GM19438 (cell line): ENCODE measurements at regions not wholly inside any gene's neighbourhood (a gene's known extent, or its start where the extent isn't known, plus 50 kb on each side); places are given as distances from the start of the nearest gene placed in this dataset.
"Not testable (repeated sequence)": the region's sequence is repeated elsewhere in the genome, so short reads cannot be mapped to it uniquely, and the experiment has no call there.

ENCODE experiments used
- ATAC-seq: cut with Tn5 transposase; IDR thresholded peaks from one replicate; pipeline ENCODE4 v1.9.1; 2021; ENCODE audit warnings: low read depth; ENCODE audit not compliant: unreplicated experiment

DNA sequence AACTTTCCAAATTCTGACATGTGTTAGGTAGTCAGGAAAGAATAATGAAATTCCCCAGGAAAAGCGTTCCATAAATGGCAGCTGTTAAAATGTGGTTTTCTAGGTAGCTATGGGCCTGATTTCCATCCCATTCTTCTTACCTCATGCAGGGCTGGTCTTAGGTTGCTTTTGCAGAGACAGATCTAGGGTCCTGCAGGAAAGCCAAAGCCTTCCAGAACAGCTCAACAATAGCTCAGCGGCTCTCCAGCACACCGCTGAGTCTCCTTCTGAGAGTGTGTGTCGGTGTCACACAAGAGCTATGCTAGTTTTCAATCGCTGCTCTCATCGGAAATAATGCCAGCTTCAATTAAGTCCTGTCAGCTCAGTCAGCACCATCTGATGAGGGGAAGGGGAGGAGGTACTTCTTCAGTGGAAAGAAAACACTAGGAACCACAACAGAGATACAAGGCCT lies 106.7 kb downstream of the TMEM30B start:
- no peak for ATAC-seq

DNA sequence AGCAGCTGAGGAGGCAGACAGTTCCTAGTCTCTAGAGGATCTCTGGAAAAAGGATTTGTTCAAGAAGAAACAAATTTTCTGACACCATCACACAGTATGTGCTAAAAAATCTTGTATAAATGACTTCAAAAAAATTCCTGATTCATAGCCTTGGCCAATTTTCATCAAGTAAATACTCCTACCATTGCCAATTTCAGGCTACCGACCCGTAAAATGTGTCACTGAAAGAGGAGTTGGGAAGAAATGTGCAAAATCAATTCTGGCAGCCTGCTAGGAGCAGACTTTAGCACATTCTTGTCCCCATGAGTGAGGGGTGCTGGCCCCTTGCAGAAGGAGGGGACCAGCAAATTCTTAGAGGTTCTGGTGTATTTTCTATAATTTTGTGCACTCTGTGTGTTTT lies 109.4 kb downstream of the TMEM30B start:
- ATAC-seq, result no peak

DNA sequence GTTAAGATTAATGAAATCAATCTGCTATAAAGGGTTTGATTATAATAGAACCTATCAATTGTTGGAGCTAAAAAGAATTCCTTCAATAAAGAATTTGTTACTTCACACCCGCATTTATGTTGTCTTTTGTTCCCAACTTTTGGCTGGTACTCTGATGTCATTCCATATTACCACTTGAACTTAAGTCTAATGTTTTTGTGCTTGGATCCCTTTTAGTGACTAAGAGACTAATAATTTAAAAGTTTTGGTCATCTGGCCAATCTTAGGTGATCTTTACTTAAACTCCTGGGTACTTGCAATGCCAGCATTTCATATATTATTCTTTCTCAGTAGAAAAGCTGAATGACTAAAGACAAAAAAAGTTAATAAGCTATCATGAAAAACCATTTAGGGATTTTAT lies 113.0 kb downstream of the TMEM30B start:
- no peak for ATAC-seq

DNA sequence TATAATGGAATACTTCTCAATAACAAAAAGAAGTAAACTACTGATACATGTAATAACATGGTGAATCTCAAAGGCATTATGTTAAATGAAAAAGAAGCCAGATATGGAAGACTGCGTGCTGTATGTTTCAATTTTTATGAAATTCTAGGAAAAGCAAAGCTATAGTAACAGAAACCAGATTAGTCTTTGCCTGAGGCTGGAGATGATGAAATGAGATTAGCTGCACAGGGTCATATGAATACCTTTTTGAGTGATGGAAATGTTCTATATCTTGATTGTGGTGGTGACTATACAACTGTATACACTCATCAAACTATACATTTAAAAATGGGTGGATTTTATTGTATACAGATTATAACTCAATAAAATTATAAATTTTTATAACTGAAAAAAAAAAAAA lies 113.5 kb downstream of the TMEM30B start:
- ATAC-seq, result no peak

DNA sequence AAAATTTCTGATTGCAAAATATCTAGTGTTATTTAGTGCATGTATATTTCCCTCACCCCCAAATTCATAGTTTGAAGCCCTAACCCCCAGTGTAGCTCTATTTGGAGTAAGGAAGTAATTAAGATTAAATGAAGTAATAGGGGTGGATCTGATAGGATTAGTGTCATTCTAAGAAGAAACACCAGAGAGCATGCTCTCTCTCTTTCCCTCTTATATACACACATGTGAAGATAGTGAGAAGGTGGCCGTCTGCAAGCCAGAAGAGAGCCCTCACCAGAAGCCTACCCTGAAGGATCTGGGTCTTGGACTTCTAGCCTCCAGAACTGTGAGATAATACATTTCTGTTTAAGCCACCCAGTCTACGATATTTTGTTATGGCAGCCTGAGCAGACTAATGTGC lies 120.3 kb downstream of the TMEM30B start:
- no peak for ATAC-seq

DNA sequence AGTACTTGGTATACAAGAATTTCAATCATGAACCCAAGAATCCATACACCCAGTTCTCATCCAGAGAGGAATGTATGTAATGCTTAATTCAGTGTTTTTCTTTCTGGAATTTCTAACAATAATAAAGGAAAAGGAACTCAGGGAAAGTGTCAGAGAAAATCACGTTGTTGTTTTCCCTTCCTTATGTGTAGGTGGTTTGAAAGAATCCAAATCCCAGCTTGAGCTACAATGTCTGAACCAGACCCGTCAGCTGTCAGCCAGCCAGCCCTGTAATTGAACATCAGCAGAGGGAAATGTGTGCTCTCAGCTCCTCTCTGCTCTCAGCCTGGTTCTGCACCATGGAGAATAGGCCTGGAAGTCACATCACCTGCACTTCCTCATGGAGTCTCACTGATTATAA lies 126.5 kb downstream of the TMEM30B start:
- ATAC-seq, result no peak

DNA sequence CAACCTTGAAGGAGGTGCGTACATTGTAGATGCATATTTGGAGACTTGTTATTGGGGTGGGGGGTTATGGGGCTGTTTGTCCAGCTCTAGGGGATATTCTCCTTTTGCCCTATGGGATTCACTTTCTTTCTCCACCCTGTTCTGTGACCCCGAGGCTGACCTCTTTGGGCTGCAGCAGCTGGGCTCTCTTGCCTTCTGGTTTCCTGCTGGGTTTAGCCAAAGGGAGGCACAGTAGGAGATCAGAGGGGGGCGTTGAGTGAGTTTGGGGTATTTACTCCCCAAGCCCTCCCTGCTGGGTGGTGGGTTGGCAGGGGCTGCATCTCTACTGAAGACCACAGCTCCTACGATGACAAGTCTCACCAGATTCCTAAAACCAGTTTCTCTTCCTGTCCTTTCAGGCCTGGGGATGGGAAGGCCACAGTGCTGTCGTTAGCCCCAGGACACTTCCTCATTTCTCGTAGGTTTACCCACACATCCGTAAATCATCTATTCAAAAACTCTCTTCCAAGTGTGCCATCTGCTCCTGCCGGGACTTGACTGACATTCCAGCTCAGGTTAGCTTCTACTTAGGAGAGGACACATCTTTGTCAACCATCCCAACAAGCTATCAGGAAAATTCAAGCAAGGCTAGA lies 127.1 kb downstream of the TMEM30B start:
- no peak for ATAC-seq

DNA sequence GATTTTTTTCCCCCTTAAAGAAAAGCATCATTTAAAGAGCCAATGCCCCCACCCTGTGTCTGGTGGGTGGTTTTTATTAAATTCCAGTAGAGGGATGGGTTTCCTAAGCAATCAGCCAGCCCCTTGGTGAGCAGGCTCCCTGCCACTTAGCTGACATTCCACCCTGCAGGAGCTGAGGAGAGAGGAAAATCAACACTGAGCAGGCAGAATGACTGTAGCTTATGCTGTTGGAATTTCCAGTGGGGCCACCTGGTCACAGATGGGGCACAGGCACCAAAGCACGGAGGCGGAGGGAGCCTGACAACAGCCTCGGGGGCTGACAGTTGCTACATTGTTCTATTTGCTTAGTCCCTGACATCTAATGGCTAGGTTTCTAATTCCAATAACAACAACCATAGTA lies 127.7 kb downstream of the TMEM30B start:
- no peak for ATAC-seq

DNA sequence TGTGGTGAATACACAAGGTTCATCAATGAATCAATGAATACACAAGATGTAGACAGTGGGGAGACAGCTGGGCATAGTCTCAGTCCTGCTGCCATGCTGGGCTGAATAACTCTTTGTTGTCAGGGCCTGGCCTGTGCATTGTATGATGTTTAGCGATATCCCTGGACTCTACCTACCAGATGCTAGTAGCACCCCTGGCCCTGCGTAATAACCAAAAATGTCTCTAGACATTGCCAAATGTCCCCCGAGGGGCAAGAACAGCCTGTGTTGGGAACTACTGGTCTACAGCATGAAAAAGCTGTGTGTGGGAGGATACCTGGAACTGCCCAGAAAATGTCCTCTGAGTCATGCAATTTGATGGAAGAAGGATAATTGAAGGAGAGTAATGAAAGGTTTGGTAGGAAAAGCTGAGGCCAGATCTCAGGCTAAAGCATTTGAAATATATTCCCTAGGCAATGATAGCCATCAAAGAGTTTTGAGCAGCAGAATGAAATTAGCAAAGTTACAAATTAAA lies 128.2 kb downstream of the TMEM30B start:
- no peak for ATAC-seq

DNA sequence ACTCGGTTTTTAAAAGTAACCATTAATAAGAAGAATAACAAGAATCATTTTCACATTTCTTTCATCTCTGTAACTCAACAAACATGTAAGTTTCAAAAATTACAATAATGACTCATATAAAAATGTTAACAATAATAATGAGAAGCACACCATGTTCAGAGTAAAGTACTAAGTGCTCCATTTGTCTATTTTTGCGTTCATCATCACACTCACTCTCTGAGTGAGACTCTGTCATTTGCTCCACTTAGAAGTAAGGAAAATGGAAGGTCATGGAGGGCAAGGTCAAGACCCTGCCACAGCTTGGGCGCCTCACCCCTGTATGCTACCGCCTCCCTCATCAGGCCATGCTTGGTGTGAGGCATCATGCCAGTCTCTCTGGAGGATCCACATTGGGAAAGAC lies 129.9 kb downstream of the TMEM30B start:
- ATAC-seq, result no peak

DNA sequence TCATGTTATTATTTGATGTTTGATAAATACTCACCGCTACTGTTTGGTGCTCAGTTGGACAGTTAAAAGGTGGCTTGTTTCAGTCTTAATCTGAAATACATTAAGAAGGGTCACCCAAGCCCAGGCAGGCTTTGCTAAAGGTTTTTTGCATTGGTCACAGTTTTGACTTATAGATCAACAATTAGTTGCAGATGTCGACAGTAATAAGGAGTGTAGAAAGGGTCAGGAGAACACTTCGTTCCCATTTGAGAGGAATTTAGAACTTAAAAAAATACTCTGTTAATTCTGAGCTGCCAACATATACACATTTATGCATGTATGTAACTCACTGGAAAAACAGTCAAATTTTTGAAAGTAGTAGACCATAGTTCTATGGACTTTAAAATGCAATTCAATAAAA lies 130.3 kb downstream of the TMEM30B start:
- ATAC-seq, result no peak

DNA sequence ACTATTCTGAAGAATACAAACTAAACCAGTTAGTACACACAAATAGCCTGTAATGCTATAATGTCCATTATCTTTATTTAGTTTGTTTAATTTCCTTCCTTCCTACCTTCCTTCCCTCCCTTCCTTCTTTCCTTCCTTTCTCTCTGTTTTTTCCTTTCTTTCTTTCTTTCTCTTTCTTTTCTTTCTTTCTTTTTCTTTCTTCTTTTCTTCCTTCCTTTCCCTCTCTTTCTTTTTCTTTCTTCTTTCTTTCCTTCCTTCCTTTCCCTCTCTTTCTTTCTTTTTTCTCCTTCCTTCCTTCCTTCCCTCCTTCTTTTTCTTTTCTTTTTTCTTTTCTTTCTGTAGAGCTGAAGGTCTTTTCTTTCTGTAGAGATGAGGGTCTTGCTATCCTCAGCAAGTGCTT lies 131.2 kb downstream of the TMEM30B start:
- ATAC-seq, result no peak

DNA sequence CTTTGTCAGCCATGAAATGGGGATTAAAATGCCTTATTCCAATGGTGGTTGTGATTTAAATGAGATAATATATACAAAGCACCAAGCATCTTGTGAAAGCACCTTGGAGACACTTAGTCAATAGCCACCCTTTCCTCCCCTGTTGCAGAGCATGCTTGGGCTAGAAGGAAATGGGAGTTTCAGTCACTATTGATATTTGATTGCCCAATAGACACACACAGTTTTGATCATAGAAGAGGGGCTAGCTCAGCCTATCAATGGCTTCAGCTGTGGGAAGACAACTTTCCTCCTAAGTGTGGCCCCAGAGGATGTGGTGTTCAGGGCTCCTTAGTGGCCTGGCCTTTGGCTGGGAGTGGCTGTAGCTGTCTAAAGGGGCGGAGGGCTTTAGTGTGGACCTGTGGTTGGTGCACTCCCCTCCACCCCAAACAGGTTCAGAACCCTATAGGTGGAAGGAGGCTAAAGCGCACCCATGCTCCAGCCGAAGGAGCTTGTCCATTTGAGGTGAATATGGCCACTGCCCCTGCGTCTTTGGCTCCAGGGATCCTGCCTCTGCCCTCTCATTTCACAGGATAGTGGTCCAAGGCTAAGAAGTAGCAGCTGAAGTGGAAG lies 132.3 kb downstream of the TMEM30B start:
- ATAC-seq, result no peak

DNA sequence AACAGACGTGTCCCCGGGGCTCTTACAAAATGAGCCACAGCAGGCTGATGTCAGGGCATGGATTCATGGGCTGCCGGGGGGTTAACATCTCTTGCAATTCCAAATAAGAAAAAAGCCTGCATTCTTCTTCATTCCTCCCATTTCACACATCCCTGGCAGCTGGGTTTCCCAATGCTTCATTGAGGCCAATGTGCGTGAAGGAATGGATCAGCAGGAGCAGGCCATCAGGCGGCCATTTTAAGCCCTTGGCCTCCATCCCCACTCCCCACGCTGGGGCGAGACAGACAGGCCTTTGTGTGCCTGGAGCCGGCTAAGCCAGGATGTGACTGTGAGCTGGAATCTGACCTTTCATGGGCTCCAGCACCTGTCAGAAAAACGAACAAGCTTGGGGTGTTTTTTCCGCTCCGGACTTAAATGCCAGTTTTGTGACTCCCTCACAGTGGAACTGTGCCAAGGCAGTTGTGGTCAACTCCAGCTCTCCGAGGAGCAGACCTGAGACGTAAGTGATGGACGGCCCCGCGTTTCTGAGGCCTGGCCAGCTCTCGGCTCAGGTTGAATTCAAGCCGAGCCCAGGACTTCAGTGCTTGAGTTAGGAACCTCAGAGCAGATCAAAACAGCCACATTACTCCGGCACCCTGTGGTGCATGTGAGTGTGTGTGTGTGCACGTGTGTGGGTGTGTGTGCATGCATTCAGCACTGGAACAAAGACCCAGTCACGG lies 133.1 kb downstream of the TMEM30B start:
- ATAC-seq, result no peak

DNA sequence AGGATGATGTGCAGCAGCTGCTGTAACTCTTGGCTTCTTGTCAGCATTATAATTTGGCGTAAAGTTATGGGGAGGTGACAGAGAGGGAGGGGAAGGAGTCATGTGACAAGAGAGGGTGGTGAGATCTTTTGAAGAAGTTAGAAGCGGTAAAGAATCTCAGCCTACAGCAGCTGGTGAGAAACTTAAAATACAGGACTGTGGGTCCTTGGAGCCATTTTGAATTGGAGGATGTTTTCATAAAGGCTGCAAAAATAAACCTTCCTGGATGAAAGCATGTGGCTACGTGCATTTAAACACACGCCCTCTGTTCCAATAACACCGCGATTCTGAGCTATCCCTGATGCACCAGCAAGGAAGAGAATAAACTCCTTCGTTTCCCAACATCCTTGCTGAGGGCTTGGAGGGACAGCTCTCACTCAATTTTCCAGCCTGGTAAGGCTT lies 133.7 kb downstream of the TMEM30B start:
- no peak for ATAC-seq

DNA sequence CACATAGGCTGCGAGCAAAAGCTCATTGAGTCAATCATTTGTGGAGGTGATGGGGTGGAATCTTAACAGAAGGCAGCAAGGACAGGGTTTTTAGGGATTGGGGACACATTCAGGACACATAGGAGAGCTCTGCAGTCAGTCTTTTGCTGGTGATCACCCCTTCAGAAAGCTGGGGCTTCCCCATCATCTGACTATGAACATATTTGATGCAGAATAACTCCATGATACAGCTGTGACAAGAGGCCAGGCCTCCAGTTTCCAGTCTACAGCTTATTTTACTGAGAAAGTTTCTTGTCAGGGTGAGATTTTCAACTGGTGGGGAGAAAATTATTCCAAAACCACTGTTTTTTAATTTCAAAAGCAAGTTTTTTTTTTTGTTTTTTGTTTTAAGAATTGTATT lies 134.2 kb downstream of the TMEM30B start:
- ATAC-seq, result no peak

DNA sequence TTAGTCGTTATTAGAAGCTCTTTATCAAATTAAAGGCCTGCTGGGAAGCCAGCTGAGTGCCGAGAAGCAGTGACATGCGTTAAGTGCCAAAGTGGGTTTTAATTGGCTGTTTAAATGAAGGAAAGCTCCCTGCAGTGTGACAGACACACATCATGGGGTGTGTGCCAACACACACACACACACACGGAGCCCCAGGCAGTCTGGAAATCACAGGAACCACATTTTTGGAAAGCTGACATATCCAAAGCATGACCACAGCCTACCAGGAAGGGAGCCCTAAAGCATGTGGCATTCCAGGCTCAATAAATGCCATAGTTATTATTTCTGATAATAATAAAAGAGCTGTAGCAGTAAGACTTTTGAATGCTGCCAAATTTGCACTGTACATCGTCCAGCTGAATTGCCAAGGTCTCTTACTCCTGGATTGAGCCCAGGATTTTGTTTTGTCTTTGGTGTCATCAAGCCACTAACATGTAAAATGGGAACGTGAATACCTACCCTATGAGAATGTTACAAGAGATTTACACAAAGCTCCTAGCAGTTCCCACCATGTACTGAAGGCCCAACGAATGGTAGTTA lies 135.1 kb downstream of the TMEM30B start:
- no peak for ATAC-seq

DNA sequence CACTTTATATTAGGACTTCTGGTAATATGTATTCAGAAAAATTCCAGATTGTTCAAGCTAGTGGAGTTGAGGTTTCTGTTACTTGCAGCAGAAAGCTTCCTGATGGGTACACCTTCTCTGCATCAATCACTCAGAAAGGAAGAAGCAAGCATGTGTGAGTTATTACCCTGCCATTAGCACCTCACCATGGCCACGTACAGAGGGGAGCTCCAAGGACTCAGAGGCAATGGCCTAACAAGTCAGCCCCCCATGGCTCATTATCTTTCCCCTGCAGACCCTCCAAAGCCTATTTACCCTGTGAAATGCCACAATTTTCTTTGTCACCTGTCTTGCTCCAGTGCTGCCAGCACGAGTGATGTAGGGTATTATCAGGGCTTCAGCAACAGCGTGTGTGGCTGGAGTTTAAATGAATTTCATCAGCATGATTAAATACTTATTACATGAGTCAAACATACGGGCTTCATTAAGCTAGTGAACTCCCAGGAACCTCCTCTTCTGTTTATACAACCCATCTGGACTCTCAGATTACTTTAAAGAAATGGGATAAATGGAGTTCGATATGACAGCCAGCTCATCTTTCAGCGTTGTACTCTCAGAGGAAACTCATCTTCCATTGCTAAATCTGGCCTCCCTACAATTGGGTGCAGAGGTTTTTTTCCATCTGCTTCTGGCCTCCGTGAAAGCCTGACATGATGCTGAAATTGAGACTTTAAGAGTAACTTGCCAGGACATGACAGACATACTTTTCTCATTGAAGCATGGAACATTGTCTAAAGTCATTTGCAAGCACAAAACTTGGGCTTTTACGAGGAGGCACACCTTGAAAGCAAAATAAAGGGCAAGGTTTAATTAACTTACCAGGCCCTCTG lies 135.9 kb downstream of the TMEM30B start:
- no peak for ATAC-seq

DNA sequence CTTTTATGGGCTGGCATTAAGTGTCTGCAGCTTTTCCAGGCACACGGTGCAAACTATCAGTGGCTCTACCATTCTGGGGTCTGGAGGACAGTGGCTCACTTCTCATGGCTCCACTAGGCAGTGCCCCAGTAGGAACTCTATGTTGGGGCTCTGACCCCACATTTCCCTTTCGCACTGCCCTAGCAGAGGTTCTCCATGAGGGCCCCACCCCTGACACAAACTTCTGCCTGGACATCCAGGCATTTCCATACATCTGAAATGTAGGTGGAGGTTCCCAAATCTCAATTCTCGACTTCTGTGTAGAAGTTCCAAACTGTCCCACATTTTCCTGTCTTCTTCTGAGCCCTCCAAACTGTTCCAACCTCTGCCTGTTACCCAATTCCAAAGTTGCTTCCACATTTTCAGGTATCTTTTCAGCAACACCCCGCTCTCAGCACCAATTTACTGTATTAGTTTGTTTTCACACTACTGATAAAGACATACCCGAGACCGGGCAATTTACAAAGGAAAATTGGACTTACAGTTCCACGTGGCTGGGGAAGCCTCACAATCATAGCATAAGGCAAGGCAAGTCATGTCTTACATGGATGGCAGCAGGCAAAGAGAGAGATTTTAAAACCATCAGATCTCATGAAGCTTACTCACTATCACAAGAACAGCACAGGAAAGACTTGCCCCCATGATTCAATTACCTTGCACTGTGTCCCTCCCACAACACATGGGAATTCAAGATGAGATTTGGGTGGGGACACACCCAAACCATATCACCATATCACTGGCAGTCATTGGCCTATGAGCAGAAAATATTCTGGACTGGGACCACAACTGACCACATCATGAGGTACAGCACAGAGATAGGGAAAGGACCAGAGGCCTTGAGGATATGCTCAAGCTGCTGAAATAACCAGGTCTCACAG lies 136.8 kb downstream of the TMEM30B start:
- not testable (repeated sequence) for ATAC-seq
